PC-9 (cell line): ENCODE measurements at regions not wholly inside any gene's neighbourhood (a gene's known extent, or its start where the extent isn't known, plus 50 kb on each side); places are given as distances from the start of the nearest gene placed in this dataset.

Experiments
- BruUV-seq: library from RNA; stranded (reverse); fragments of 400-500 nt; replicated peaks from 2 replicates; lab custom pipeline; 2021; lab: Mats Ljungman, UMichigan
- CTCF ChIA-PET: fragments of 300-600 bp; sonication (Branson Sonifier 250); formaldehyde crosslinking; loops from one replicate; lab custom pipeline; 2022; ENCODE audit warnings: antibody characterized with exemption; lab: Charles Lee
- POLR2A ChIA-PET: fragments of 300-600 bp; sonication (Branson Sonifier 250); formaldehyde crosslinking; loops from one replicate; lab custom pipeline; 2022; ENCODE audit warnings: antibody characterized with exemption; ENCODE audit not compliant: unreplicated experiment; lab: Charles Lee
- DNase-seq, 2 experiments: peaks; one replicate each; pipeline versions ENCODE4 v3.0.0 to v3.0.0-alpha.2; 2015 to 2022; ENCODE audit warnings: mixed read lengths in 1 of 2
- H2AFZ ChIP-seq: fragments of 200-600 bp; sonication (generic); 2 replicates; pipeline ENCODE4 v1.8.1; 2017; ENCODE audit warnings: antibody characterized with exemption
- H3F3A ChIP-seq: fragments of 200-600 bp; sonication (generic); 2 replicates; pipeline ENCODE4 v1.8.1; 2017; ENCODE audit warnings: antibody characterized with exemption, mild to moderate bottlenecking, low read depth; ENCODE audit not compliant: insufficient read depth
- H3K27ac ChIP-seq: fragments of 200-600 bp; sonication (generic); 2 replicates; pipeline ENCODE4 v1.6.1; 2016; ENCODE audit warnings: mixed run types
- H3K27me3 ChIP-seq: fragments of 200-600 bp; sonication (generic); 2 replicates; pipeline ENCODE4 v1.6.1; 2016; ENCODE audit warnings: low read depth, mixed run types; ENCODE audit not compliant: insufficient read depth
- H3K36me3 ChIP-seq: fragments of 200-600 bp; sonication (generic); 2 replicates; pipeline ENCODE4 v1.6.1; 2016; ENCODE audit warnings: low read depth, mixed run types
- H3K4me1 ChIP-seq: fragments of 200-600 bp; sonication (generic); replicated peaks from 2 replicates; pipeline ENCODE4 v1.6.1; 2016; ENCODE audit warnings: mixed run types; ENCODE audit not compliant: insufficient read depth
- H3K4me2 ChIP-seq: fragments of 200-600 bp; sonication (generic); 2 replicates; pipeline ENCODE4 v1.6.1; 2017; ENCODE audit warnings: mixed run types
- H3K4me3 ChIP-seq: fragments of 200-600 bp; sonication (generic); 2 replicates; pipeline ENCODE4 v1.6.1; 2016; ENCODE audit warnings: mixed run types
- H3K79me2 ChIP-seq: fragments of 200-600 bp; sonication (generic); 2 replicates; pipeline ENCODE4 v1.6.1; 2017; ENCODE audit warnings: low read depth, mixed run types
- H3K9me2 ChIP-seq: fragments of 200-600 bp; sonication (generic); 2 replicates; pipeline ENCODE4 v1.8.1; 2017; ENCODE audit warnings: mild to moderate bottlenecking; ENCODE audit not compliant: insufficient read depth
- H3K9me3 ChIP-seq: fragments of 200-600 bp; sonication (generic); 2 replicates; pipeline ENCODE4 v1.8.1; 2016; ENCODE audit warnings: low read depth; ENCODE audit not compliant: insufficient read depth
- H4K20me1 ChIP-seq: fragments of 200-600 bp; sonication (generic); 2 replicates; pipeline ENCODE4 v1.8.1; 2017; ENCODE audit not compliant: insufficient read depth
- CTCF ChIP-seq: fragments of 200-600 bp; sonication (generic); conservative IDR thresholded peaks from 2 replicates; pipeline ENCODE4 v1.6.1; 2017; ENCODE audit warnings: mixed run types, antibody characterized with exemption, mild to moderate bottlenecking, moderate library complexity
- EZH2 ChIP-seq: fragments of 200-600 bp; sonication (generic); IDR thresholded peaks from 2 replicates; pipeline ENCODE4 v1.8.0; 2017; ENCODE audit warnings: antibody characterized with exemption, low read depth
- intact Hi-C: fragments of 100-400 bp; cut with micrococcal nuclease; formaldehyde crosslinking; loops from one replicate; pipeline ENCODE4 v1.10.0; 2022; ENCODE audit not compliant: unreplicated experiment

GRCh38 chr3:99482191-99482590 is 156.2 kb upstream of the COL8A1 start:
- Histone ChIP-seq H3F3A (no peaks in the 10 kb centered on the region), H3K9me2 (no peaks in the 10 kb centered on the region), H3K4me3 (no peak overlapping the region), H3K4me1 (no peaks in the 10 kb centered on the region), H3K27me3 (no peaks in the 10 kb centered on the region), H3K9me3 (no peaks in the 10 kb centered on the region), H3K4me2 (no peak overlapping the region), H4K20me1 (no peaks in the 10 kb centered on the region), H3K36me3 (no peaks in the 10 kb centered on the region), H2AFZ (no peak overlapping the region), H3K79me2 (no peaks in the 10 kb centered on the region), H3K27ac (no peak overlapping the region)
- DNase-seq = no peak
- intact Hi-C loops = no loop called here
- ChIA-PET CTCF (interaction anchor here (0.7 kb wide), 1 partner anchor 61 kb away, joined by 14 read pairs; no protein-coding TSS in a partner anchor), POLR2A (no interaction called here)
- BruUV-seq = no TSS peak
- no peak for TF ChIP-seq CTCF
- no peak for TF ChIP-seq EZH2

- Histone ChIP-seq H3K4me2 (no peak overlapping the region), H3K79me2 (no peaks in the 10 kb centered on the region), H3F3A (no peaks in the 10 kb centered on the region), H3K9me3 (no peaks in the 10 kb centered on the region), H3K27me3 (no peaks in the 10 kb centered on the region), H3K27ac (no peak overlapping the region), H2AFZ (no peak overlapping the region), H3K4me3 (no peak overlapping the region), H3K36me3 (no peaks in the 10 kb centered on the region), H4K20me1 (no peaks in the 10 kb centered on the region), H3K9me2 (no peaks in the 10 kb centered on the region), H3K4me1 (no peaks in the 10 kb centered on the region)
- POLR2A ChIA-PET = no interaction called here
- no TSS peak for BruUV-seq
- CTCF ChIA-PET = interaction anchor here (0.7 kb wide), 1 partner anchor 61 kb away, joined by 14 read pairs; no protein-coding TSS in a partner anchor
- TF ChIP-seq CTCF (no peak), EZH2 (no peak)
- no peak for DNase-seq
- intact Hi-C loops = no loop called here
Observed at GRCh38 chr3:99481561-99481960, 156.8 kb upstream of the COL8A1 start.

GRCh38 chr3:99479768-99480167 is 158.6 kb upstream of the COL8A1 start:
- H3K4me1 ChIP-seq = no peaks in the 10 kb centered on the region
- no TSS peak for BruUV-seq
- ChIA-PET POLR2A (no interaction called here), CTCF (interaction anchor here (0.6 kb wide), 1 partner anchor 1262 kb away, joined by 5 read pairs; no protein-coding TSS in a partner anchor)
- no peaks in the 10 kb centered on the region for H3F3A ChIP-seq
- no peaks in the 10 kb centered on the region for H3K9me2 ChIP-seq
- TF ChIP-seq CTCF (no peak), EZH2 (no peak)
- no peaks in the 10 kb centered on the region for H3K27me3 ChIP-seq
- no peak overlapping the region for H3K4me2 ChIP-seq
- H3K27ac ChIP-seq = no peak overlapping the region
- DNase-seq = no peak
- H2AFZ ChIP-seq = no peak overlapping the region
- no peak overlapping the region for H3K4me3 ChIP-seq
- H3K9me3 ChIP-seq = no peaks in the 10 kb centered on the region
- no peaks in the 10 kb centered on the region for H4K20me1 ChIP-seq
- H3K36me3 ChIP-seq = no peaks in the 10 kb centered on the region
- H3K79me2 ChIP-seq = no peaks in the 10 kb centered on the region
- intact Hi-C loops = no loop called here
